LHCN-M2 (cell line): ENCODE measurements at regions not wholly inside any gene's neighbourhood (a gene's known extent, or its start where the extent isn't known, plus 50 kb on each side); places are given as distances from the start of the nearest gene placed in this dataset.

ENCODE experiments used
- DNase-seq: peaks from one replicate; pipeline ENCODE4 v3.0.0-alpha.2; 2012; ENCODE audit warnings: low read depth

DNA sequence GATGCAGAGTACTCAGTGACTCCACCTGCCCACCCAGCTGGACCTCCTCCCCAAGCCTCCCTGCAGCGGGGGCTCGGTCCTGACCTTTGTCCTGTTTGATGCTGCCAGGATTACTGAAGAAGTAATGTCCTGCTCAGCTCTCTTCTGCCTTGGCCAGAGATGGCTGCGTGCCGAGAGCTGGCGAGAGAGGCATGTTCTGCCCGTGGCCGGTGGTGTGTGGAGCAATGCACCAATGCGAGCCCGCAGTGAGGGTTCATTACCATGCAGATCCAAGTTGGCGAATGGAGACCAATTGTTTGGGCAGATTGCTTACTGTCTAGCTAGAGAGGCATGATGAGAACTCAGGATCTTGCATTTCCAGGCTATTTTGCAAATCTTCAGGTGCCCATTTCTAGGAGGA, 248.9 kb downstream of the ENGASE start:
- DNase-seq: no peak

DNA sequence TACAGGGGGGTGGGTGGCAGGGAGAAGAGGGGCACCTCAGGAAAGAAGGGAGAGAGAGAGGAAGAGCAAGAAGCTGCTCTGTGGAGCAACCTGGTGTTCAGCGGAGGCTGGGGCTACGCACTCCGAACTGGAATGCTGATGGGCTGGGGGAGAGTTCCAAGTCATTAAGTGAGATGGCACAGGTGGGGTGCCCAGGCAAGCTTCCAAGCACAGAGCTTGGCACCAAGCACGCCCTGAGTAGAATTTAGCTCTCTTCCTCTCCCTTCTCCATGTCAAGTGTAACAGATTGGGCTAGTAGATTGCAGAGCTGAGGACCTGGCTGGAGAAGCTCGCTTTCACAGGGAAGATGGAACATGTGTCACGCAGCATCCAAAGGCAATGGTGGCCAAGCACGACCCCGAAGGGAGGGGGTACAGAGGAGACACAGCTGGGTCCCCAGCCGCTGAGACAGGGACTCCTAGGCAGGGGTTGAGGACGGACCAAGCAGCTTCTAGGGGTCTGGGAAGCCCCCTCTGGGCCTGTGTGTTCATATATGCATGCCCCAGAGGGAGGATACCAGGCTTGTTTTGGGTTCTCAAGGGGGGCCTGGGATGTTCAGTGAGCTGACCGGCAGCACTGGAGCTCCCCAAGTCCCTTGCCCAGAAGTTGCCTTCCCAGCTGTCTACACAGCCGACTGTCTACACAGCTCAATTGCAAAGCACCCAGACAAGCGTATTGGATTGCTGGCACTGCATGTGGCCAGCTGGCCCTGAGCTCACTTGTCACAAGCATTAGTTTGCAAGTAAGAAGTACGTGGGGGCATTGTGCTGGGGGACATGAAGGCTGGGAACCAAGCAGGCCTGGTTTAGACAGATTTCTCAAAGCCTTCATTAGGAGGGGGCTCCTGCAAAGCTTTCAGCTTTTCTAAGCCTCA, 247.8 kb downstream of the ENGASE start:
- DNase-seq: no peak

DNA sequence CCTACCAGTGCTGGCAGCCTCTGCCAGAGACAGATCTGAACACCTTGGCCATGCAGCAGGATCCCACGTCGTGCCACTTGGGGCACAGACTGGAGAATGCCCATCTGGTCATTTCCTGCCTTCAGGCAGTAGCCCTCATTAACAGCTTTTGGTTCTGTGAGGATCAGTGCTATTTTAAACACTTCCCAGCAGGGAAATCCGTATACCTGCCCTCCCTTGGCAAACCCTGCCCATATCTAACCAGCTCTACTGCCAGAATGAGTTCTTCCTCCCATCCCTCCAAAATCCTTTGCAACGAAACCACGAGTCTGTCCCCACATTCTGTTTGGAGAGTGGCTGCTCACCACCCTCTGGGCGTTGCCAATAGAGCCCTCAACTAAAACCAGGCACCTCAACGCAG, 245.7 kb downstream of the ENGASE start:
- DNase-seq: no peak

DNA sequence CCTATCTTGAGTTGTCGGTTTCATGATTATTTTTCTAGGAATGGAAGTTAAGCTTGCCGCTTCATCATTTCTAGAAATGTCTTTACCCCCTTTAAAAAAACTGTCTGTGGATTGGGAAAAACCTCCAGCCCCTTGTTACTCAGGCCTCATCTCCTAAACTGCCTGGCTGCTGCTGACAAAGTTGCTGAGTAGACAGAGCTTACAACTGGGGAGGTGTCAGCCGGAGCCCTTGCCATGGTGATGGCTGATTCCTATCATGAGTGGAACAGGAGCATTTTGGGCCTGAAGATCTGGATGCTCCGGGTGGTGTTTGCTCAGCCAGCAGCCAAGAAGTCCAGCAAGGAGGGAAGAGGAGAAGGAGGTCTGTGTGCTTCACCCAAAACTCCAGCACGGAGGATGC, 243.3 kb downstream of the ENGASE start:
- no peak for DNase-seq

DNA sequence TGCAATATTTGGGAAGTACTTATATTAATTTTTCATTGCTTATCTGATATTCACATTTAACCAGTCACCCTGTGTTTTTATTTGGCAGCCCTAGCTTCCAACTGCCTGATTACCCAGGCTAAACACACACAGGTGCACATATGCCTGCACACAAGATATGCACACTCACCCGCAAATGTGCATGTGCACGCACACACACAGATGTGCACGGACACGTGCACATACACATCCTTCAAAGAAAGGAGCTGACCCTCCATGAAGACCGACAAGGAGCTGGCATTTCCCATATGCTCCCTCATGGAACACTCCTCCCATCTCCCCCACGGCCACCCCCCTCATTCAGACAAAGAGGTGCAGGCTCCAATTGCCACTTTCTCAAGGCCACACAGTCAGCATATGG, 242.2 kb downstream of the ENGASE start:
- DNase-seq: no peak

DNA sequence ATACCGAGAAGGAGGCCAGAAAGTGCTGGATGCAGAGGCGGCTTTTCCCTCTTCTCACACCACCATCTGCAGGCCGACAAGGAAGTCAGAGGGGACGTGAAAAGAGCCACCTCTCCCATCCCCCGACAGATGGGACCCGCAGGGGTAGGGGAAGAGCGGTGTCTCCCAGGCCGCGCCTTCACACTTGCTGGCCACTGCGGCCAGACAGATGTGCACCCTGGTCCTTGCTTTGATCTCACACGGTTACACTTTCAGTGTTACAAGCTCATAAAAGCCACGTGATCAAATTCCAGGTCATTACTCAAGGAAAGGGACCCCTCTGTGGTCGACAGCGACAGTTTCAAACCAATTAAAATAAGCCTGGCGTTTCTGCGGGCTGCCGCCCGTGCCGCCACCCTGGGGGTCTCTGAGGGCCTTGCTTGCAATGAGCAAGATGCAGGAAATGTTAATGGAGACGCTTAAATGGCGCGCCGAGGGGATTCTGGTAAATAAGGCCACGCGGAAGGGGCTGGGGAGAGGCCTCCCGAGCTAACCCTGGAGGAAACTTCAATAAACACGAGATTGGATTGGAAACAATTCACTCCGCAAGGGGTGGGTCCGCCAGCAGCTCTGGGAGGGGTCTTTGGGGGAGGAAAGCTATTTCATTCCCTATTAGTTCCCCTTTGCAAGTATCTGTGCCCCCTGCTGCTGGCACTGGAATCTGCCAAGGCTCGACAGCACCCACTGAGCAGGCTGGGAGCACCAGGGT, 240.9 kb downstream of the ENGASE start:
- DNase-seq: no peak

DNA sequence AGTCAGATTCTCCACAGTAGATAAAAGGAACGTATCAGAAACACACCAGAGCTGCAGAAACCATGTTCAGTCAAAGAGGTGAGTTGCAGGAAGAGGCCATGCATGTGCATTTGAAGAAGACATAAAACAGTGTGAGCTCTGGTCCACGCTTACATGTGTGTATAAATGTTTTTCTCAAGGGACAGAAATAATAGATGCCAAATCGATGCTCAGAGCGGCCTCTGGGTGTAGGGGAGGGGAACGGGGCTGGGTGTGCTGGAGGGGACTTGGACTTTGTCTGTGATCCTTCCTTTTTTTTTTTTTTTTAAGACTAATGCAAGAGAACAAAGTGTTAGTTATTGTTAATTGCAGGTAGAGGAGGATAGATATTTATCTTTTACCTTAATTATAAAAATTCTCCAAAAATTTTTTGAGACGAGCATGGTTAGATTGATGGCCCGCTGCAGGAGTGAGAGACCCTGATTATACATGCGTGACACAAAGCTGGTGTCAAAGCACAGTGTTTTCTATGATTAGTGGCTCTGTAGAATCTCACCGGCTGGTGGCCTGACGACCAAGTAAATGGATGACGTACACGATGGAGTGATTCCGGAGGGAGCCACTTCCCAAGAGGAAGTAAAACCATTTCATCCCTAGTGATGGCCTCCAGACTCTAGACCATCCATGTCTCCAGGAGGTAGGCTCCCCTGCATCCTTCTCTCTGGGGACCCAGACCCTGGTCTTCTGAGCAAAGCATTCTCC, 240.2 kb downstream of the ENGASE start:
- DNase-seq: no peak

DNA sequence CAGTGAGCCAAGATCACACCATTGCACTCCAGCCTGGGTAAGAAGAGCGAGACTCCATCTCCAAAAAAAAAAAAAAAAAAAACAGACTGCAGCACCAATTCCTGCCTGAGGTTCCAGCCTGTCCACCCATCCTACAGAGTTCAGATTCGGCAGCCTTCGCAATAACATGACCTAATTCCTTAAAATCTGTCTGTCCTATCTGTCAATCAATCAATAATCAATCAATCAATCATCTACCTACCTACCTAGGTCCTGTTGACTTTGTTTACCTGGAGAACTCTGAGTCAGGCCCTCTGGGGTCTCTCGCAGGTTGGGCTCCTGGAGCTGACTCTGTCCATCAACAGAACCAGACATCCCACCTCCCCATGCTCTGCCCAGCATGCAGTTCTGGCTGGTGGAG, 236.7 kb downstream of the ENGASE start:
- no peak for DNase-seq

DNA sequence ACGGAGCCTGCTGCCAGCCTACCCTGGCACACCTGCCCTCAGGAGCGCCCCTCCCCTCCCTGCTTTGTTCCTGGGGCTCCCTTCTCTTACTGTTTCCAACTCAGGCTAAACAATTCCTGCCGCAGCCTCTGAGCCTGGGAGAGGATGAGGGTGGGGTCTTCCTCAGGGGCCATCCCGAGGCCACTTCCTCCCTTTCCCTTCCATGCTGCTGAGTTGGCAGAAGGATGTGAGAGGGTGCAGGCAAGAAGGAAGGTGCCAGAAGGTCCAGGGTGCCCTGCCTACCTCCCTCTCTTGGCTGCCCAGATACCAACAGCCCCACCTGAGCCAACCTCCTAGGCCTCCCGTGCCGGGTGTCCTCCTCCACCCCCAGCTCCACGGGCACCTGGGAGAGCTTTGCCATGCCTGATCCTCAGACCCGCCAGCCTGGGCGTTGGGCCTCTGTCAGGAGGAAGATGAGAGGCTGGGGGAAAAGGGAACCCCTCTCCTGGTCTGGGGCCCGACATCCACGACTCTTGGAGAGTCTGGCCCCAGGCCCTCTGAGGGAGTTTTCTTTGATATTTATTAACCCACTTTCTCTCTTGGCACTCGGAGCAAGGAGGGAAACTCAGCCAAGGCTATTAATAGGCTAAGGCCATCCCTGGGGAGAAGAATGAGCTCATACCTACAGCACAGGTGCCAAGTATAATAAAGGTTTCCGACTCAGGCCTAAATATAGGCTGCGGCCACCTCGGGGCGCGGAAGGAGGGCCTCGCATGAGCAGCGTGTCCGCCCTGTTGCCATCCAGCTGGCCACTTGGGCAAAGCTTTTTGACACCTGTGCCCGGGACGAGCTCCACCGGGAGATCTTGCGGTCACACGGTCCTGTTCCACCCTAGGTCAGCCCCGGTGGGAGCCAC, 232.0 kb downstream of the ENGASE start:
- no peak for DNase-seq

DNA sequence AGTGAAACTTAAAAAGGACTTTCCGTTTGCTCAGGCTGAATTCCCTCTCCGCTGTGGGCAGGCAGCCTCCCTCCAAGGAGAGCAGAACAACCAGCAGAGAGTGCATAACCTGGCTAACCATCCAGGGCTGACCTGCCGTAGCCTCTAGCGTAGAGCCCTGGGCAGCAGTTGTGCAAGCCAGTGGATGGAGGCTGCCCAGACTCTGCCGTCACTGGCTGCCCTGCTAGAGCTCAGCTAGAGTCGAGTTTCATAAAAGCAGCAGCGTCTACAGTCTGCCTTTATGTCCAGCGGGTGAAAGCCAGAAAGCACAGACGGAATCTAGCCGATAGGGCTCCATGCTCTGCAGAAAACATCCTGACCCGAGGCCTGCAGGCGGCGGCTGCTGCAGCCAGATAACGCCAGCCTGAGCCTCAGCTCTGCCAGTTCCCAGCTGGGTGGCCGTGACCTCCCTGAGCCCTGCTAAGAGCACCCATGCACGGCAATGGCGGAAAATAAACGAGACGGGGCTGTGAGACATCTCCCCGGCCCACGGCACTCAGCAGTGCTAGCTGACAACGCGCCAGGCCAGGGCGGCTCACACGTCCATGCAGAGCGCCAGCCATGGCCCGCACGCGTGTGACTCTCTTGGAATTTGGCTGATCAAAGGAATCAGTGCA, 231.3 kb downstream of the ENGASE start:
- peak; percentile 7 for DNase-seq

DNA sequence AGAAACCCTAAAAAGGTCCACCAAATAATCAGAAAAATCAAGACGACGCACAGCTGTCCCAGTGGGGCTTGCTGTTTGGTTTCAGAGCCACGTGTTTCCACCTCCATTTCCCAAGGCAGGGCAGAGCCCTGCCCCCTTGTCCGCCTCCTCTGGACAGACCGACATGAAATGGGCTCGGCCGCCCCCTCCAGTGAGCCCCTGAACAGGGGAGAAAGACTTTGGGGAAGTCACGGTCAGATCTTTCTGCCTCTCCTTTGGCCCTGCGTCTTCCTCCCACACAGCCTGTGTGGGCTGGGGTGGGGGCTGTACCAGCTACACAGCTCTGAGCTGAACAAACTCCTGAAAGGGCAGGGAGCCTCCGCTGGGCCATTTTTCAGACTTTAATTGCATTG, 230.7 kb downstream of the ENGASE start:
- DNase-seq: no peak

DNA sequence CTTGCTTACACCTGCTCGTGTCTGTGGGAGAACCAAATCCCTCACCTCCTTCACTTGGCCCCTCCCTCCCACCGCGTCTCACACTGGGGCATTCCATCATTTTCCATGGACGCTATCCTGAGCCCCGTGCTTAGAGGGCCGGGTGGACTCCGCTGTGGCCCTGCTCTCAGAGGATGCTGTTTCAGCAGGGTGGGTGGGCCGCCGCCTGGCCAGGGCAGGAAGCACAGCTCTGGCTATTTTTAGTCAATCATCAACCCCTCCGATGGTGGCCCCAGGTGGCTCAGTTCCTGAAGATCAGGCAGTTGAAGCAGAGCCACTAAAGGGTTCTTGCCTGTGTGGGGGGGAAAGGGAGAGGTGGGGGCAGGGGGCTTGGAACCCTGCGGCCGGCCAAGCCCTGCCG, 230.3 kb downstream of the ENGASE start:
- no peak for DNase-seq

DNA sequence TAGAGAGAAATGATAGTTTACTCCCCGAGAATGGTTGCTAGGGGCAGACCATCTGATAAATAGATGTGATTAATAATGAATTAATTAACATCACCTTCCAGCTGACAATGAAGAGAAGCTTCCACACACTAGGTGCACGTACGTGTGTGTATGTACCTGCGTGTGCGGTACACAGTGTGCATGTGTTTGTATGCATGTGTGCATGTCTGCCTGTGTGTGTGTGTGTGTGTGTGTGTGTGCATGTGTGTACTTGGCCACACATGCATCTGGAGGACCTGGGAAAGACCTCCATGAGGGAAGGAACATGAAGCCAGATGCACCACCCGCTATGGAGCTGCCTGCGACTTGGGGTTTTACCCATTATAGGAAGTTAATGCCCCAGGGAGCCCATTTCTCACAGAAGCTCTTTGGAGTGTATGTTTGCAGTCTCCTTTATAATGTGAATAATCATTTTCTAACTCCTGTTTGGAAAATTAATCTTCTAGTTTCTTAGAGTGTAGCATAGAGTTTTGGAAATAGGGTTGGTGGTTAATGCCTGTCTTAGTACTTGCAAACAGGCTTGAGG, 229.1 kb downstream of the ENGASE start:
- no peak for DNase-seq

DNA sequence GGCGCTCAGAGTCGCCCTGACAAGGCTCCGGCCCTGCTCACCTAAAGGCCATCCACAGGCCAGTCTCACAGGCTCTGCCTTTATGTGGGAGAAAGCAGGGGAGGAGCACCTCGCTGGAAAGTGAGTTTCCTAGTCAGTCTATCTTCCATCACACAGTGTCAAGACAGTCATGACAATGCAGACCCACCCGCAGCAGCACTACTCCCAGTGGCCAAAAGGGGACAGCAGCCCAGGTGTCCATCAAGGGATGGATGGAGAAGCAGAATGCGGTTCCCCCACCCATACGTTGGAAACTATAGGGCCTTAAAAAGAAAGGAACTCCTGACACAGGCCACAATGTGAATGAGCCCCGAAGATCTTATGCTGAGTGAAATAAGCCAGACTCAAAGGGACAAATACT, 226.8 kb downstream of the ENGASE start:
- DNase-seq: no peak

DNA sequence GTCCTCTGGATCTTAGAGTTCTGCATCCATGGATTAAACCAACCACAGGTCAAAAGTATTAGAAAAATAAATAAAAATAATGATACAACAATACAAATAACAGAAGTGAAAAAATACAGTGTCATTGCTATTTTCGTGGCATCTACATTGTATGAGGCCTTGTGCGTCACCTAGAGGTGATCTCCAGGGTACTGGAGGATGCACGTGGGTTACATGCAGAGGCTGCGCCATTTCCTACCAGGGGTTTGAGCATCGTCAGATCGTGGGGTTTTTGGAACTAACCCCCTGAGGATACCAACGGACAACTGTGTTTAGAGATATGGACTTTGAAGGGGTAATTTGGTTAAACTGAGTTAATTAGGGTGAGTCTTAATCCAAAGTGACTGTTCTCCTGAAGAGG, 224.7 kb downstream of the ENGASE start:
- DNase-seq: no peak

DNA sequence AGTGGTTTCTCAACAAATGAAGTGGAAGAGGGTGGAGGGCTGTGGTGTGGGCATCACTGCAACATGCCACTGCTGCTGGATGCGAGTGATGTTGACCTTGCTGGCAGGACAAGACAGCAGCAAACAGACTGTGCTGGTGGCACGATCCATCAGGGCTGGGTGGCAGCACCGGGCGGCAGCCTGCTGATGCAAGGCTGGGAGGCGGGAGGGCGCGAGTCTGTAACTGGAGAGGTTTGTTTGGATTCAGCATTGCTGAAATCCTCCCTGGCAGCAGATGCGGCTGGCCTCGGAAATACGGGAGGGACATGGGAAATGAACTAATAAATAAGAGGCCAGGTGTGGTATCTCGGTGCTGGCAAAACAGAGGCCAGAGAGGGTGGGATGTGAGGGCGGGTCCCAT, 224.2 kb downstream of the ENGASE start:
- no peak for DNase-seq

DNA sequence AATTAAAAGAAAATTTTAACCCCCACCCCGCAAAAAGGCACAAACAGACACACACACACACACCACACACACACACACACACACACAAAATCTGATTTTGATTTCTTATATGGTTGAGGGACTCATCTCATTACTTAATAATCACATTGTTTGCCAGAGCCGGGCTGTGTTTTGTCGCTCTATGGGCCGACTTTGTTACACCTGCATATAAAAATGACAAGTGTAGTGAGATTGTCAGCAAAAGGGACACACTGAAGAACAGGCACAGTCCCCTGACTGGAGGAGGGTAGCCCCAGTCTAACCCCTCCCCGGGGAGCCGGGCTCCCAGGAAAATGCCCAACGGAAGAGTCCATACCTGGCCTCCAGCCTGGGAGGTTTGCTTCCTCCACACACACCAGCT, 221.6 kb downstream of the ENGASE start:
- no peak for DNase-seq

DNA sequence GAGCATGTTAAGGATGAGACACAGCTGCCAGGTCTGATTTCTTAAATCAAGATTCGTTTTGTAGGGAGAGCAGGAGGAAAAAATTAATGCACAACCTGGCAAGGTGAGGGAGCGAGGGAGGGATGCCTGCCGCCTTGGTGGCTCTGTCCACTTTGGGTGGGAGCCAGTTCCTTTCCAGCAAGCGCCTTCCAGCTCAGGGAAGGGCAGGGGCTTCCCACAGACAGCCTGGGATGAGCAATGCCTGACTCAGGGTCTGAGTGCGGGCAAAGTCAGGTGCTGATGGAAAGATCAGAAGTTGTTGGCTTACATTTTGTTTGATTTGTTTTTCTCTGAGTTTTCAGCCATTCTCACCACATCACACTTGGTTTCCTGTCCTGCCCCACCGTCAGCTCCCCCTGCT, 220.7 kb downstream of the ENGASE start:
- DNase-seq: no peak

DNA sequence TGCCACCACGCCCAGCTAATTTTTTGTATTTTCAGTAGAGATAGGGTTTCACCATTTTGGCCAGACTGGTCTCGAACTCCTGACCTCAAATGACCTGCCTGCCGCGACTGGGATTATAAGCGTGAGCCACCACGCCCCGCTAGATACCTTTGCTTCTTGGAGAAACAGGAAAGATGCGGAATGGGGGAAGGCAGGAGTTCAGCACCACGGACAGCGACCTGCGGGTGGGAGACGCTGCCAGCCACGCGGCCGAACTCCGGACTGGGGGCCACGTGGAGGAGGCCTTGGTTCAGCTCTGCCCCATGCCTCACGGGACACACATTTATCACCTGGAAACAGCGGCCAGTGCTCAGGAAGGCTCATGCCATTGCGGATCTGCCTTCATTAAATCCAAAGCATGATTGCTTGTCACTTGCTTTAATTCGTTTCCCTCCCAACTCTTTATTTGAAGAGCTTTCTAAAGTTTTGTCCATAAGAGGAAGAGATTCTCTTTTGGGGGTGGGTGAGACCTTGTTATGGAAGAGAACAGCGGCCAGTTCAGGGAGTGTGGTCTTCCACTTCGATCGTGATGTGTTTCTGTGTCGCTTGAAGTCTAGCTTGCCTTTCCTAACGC, 219.9 kb downstream of the ENGASE start:
- DNase-seq: peak; percentile 18

DNA sequence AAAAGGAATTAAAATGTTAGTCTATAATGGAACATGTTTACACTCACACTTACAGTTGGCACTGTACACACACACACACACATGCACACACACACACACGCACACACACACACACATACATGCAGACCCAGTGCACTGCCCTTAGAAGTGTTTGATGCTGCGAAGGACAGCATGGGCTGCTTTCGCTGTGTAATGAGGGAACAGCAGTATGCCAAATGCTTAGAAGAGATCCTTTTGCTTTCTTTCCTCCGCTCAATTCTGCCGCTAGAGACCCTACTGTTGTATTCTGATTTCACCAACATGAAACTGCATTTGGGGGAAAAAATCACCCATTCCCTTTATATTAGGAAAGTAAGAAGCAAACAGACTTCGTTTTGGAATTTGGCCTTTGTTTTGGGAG, 217.9 kb downstream of the ENGASE start:
- no peak for DNase-seq
